Suppressor macrophage (primary cell): ENCODE measurements at regions not wholly inside any gene's neighbourhood (a gene's known extent, or its start where the extent isn't known, plus 50 kb on each side); places are given as distances from the start of the nearest gene placed in this dataset.

Experiments
- DNase-seq, 4 experiments: peaks; one replicate each; pipeline ENCODE4 v3.0.0-alpha.2; 2020 to 2022

DNA sequence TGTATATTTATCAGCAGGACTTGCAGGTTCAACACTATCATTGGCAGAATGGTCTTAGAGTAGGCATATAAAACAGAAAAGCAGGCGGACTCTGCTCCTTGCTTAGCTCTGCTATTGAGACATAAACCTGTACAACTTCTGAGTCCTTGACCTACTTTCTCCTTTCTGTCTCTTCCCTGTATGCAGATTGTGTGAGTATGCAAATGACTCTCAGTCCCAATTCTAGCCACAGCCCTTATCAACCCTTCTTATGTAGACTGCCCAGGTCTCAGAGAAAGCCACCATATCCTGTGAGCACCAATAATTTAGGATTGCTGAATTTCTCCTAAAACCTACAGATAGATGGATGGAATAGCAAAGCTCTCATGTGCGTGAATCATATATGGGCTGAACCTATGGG lies 367.6 kb upstream of the DDI1 start:
- no peak for DNase-seq

DNA sequence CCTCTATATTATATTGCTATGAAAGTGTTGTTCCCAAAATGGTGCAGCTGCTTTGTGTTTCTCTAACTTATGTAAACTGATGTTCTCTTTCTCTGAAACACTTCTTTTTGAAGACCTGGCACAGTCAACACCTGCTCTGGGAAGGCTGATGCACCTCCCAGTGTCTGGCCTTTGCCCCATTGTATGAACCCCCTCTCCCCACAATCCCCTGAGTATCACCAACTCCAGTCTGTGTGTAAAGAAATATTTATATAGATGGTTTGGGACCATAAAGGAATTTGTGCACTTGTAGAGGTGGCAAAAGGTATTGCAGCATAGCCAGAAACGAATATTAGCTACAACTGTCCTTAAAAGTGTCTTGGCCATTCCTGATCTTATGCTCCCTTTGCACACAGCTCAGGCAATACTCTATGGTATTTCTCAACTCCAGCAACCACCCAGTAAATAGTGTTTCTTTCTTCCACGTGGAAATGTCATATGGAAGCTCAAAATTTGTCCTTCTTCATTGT lies 365.2 kb upstream of the DDI1 start:
- DNase-seq: no peak

DNA sequence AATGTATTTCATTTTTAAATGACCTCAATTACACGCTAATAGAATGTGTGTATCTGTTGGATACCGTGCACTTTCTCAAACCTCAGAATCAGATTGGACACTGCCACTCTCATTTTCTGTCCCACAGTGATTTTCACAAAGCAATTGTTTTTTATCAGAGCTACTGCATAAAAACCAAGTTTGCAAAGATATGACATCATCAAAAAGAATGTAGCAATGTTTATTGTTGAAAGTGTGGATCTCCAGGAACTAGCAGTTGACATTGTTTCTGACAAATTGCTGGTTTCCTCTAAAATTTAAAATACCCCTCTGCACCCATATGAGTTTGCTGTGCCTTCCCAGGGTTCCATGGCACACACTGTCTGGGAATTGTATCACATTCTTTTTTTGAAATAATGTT lies 362.7 kb upstream of the DDI1 start:
- no peak for DNase-seq

DNA sequence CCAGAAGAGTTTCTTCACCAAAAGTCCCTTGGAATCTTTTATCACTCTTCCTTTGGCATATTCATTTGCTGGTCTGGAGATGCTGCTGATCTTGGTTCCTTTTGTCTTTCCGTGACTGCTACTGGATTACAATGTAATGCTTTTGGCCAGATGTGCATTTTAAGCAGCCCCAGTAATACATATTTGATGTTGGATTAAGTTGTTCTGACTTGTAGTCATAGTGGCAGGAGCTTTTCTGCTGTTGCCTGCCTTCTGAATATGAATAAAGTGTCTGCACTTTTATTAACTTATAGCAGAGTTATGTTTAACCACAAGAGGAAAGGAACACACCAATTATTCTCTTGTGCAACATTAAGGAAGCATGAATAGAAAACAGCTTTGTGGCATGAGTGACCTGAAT lies 360.0 kb upstream of the DDI1 start:
- DNase-seq: no peak

DNA sequence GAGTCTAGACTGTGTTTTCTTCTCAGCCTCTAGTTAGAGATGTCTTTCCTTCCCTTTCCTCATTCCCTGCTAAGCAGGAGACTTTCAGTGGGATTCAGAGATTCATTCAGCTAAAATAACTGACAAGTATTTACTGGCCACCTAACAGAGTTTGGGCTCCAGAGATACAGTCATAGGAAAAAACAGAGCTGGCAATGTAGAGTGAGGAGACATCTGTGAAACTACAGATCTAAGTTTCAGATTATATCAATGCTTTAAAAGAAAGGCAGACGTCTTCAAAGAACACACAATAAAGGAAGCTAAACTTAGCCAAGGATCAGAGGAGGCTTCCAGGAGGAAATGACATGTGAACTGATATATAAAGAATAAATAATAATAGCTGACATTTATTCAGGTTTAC lies 355.6 kb upstream of the DDI1 start:
- no peak for DNase-seq

DNA sequence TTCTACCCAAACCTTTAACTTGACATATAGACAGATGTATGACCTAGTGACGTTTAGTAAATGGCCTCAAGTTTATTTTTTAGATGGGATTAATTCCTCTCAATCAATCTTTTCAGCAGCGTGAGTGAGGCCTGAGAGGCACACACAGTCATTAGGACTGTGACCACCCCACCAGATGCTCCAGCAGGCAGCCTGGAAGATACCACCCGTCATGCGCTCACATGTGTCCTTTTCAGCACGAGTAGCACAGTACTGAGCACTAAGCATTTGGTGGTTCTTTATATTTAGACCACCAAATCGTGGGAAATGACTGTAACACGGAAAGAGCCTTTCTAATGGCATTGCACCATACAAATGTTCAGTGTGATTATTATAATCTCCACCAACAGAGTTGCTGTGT lies 354.6 kb upstream of the DDI1 start:
- no peak for DNase-seq

DNA sequence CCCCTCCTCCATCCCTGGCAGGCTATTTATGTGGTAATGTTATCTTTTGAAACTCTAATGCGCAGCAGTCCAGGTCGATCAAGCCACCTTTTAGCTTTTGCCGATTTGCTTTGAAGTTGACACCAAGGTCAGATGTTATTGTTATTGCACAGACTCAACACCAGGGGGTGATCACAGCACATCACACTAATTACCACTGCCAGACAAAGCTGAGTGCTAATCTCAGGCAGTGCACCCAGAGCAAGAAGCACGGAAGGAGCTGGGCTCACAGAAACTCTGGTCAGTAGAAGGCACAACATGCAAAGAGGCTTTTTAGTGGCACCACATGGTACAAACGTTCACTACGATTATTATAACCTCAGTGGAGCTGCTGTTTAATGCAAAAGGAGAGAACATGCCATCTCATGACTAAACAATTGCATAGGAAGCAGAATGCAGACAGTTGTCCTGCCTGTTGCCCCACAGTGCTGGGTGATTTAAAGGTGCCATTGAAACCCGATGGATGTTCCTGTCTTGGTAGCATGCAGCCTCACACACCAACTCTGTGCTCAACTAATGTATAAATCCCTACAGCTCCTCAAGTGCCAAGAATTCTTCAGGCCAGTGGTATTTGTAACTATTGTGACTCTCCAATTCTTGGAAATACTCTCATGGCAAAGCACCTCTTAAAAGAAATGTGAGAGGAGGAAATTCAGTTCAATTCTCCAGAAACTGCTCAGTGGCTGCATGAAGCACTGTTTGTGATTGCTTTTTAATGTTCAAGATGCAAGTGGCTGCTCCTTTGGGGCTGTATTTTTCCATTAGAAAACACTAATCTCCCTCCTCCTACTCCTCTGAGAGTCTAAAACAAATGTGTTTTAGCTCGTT lies 353.9 kb upstream of the DDI1 start:
- DNase-seq: peak; percentile 51 to 69 (median 61)

DNA sequence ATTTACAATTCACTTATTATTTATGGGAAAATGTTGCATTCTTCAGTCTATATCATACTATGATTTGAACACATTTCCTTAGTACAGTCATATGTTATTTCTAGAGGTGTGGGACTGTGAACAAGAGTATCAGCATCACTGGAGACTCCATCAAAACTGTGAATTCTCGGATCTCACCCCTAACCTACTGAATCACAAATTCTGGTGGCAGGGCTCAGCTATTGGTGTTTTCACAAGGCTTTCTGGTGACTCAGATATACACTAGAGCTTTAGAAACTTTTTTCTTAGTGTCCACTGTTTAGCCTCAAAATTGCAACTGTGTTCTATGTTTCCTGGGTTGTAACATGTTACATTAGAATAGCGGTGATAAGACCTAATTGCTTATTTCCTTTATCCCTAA lies 352.9 kb upstream of the DDI1 start:
- DNase-seq: no peak

DNA sequence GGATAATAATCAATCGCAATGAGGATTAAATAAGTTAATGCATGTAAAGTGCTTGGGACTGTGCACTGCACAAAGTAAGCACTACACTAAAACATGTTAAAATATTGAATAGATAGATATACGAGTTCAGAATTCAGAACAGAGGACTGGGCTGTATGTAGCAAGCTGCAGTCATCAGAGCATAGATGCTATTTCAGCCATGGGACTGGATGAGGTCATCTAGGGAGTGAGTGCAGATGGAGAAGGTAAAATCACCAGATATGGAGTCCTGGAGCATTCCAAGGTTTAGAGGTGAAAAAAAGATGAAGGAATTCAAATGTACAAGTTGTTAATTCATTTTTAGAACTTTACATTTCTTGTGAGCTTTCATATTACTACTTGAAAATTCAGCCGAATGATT lies 347.5 kb upstream of the DDI1 start:
- DNase-seq: no peak

DNA sequence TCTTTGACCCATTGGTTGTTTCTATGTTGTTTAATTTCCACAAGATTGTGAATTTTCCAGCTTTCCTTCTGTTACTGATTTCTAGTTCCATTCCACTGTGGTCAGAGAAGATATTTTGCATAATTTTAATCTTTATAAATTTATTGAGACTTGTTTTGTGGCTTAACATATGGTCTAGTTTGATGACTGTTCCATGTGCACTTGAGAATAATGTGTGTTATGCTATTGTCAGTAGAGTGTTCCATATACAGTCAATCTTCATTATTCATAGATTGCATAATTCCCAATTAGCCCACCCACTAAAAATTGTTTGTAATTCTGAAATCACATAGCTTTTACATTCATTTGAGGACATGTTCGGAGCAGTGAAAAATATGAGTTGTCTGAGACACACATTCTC lies 346.1 kb upstream of the DDI1 start:
- DNase-seq: no peak

DNA sequence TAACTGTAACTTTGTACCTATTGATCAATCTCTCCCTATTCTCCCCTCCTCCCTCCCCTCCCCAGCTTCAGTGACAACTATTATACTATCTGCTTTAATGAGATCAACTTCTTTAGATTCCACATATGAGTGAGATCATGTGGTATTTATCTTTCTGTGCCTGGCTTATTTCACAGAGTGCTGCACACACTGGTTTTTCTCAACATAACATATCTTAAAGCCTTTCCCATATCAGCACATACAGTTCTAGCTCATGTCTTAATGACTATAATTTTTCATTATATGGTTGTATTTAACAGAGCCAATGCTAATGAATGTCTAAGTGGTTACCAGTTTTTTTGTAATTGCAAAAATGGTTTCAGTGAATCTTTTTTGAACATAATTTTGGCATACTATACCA lies 340.3 kb upstream of the DDI1 start:
- DNase-seq: no peak

DNA sequence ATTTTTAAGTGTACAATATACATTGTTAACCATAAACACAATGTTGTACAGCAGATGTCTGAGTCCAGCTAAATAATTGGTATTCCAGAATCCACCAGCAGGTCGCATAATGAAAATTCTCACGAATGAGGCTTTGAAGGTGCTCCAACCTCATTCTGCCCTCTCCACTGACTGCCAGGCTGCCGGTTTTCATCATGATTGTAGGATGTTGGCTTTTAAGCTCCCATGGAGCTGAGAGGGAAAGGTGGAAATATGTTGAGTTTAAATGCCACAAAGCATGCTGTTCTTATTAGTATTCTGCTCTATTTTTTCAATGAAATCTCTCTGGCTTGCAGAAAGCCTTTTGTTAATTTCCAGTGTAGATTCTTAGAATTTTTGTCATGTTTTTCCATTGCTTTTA lies 337.2 kb upstream of the DDI1 start:
- DNase-seq: no peak

DNA sequence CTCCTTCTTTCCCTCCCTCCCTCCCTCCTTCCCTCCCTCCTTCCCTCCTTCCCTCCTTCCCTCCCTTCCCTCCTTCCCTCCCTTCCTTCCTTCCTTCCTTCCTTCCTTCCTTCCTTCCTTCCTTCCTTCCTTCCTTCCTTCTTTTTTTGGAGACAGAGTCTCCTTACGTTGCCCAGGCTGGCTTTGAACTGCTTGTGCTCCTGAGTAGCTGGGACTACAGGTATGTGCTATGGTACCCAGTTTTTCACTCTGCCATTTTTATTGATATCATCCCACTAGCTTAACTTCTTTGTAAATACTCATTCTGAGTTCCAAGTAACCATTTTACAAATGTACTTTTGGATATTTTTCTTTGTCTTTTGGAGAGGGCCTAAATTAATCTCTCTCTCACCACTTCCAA lies 336.8 kb upstream of the DDI1 start:
- DNase-seq: no peak

DNA sequence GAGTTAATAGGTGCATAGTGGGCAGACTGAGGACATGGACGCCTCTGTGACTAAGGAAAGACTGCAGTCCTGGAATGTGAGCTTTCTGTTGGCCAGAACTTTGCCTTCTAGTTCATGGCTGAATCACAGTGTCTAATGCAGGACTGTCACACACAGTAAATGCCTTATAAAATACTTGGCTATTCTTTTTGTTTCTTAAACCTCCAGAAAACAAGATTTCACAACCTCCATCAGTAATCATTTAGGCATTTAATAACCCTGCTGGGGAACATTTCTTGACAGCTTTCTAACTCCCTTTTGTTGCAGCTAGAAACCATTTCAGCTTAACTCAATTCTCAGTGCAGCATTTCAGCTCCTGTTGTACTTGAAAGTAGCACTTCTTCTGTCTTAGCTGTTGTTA lies 335.8 kb upstream of the DDI1 start:
- DNase-seq: no peak

DNA sequence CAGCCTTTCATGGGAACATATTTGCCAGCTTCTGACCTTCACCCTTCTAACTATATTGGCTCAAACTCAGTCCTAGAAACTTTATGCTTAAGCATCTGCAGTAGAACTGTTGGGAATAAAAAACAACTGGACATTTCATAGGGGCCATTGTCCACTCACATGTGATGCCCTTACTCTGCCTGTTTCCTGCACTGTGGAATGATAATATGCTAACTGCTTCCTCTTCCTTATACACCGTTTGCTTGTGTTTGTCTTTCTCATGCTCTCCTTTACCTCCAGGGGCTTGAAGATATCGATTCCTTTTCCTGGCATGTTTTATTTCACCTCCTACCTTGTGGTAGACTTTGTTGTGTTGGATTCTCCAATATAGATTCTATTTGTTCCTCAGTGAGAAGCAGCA lies 333.0 kb upstream of the DDI1 start:
- no peak for DNase-seq

DNA sequence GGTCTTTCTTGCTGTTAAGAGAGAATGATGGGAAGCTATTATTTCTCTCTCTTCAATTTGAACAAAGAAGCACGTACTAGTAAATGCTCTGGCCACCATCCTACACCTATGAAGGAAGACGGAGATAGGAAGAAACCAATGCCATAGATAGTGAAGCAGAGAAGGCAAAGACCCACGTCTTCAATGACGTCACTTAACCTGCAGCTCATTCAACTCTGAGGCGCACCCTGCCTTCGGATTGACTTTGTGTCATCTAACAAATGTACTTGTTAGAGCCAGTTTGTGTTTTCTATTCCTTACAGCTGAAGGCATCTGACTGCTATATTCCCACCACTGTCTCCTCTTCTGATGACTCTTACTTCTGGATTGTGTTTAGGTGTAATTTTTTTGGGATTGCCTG lies 332.5 kb upstream of the DDI1 start:
- no peak for DNase-seq

DNA sequence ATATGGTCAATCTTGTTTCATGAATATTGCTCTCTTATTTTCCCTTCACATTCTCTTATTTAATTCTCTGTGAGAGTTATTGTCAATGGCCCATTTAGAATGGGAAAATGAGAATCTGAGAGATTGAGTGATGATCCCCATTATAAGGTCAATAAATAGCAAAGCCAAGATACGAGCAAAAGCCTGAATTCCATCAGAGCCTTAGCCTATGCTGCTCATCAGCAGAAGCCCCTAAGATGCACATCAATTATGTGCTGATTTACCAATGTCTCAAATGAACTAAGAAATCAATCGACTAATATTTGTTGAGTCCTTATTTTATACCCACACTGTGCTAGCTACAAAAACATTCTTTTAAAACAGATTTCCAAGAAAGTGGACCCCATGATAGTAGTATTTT lies 330.8 kb upstream of the DDI1 start:
- DNase-seq: no peak

DNA sequence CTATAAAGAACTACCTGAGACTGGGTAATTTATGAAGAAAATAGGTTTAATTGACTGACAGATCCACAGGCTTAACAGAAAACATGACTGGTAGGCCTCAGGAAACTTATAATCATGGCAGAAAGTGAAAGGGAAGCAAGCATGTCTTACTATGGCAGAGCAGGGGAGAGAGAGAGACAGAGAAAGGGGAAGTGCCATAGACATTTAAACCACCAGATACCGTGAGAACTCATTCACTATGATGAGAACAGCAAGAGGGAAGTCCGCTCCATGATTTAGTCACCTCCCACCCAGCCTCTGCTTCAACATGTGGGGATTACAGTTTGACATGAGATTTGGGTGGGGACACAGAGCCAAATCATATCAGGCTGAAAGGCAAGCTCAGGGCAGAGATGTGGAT lies 327.1 kb upstream of the DDI1 start:
- peak in 2 of 4 experiments; percentile 1 to 9 for DNase-seq

DNA sequence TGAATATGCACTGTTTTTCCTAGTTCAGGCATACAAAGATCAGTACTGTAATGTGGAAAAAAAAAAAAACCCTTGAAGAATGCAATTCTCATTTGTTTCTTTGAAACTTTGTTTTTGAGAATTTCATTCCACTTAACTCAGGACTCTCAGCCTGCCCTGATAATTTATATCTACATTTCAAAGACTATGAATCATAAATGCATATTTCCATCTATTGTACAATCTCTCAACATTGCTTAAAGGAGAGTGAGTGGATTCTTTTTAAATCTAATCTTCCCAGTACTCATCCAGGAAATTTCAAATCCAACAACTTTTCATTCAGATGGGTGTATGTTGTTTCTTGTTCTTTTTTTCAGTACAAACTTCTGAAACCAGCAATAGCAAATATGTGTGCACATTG lies 322.2 kb upstream of the DDI1 start:
- DNase-seq: no peak

DNA sequence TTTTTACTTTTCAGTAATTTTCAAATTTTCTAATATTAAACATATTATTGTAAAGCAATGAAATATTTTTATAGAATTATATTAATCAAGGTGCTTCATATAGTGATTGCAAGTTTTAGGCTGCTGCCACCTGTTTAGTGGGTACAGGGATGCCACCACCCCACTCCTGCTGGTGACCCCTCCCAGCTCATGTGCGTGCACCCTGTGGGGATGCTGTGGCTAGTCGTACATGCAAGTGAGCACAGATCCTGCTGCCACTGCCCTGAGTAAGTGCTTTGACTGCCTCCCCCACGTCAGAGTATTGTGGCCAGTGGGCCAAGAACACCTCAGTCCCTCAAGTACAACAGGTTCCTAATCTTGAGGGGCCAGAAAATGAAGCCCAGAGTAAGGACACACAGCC lies 320.1 kb upstream of the DDI1 start:
- no peak for DNase-seq

DNA sequence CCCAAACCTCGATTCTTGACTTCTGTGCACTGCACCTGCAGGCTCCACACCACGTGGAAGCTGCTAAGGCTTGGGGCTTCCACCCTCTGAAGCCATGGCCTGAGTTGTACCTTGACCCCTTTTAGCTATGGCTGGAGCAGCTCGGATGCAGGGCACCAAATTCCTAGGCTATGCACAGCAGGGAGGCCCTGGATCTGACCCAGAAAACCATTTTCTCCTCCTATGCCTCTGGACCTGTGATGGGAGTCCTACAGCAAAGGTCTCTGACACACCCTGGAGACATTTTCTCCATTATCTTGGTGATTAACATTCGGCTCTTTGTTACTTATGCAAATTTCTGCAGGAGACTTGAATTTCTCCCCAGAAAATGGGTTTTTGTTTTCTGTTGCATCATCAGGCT lies 309.2 kb upstream of the DDI1 start:
- no peak for DNase-seq

DNA sequence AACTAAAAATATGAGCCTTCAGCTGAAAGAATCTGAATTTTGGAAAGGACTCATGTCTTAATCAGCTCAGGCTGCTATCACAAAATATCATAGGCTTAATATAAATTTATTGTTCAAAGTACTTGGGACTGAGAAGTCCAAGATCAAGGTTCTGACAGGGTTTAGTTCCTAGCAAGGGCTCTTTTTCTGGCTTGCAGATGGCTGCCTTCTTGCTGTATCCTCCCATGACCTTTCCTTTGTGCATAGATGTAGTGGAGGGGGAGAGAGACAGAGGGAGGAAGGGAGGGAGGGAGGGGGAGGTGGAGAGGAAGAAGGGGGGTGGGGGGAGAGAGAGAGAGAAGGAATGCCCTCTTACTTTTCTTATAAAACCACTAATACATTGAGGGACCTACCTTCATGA lies 306.8 kb upstream of the DDI1 start:
- no peak for DNase-seq

DNA sequence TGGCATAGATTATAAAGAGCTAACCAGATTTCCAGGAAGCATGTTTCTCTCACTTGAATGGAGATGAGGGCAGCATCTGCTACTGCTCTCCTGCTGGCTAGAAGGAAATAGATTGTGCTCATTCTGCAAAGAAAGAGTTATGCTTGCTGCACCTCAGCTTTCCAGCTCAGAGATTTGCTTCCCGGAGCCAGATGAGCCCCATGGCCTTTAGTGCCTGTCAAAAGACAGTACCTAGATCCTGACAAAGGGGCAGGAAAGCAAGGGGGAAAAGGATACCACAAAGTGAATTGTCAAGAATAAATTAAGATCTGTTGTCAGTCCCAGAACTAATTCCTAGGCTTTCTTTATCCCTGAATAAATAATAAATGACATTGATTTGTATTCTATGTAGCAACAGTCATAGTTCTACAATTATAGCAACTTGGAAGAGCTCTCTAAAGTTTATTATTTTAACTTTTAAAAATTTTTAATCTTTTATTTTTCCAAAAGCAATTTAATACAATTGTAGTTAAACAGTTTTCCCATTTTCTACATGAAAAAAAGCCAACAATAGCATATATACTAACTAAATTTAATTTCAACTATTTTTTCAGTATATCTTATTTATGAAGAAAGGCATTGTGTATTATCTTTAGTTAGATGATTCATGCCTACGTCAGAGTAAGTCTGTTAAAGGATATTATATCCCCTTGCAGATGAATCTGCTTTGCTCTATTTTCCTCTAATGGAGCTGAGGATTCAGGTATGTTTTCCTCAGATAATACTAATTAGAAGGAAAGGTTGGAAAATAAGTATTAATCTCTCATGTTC lies 306.1 kb upstream of the DDI1 start:
- DNase-seq: no peak

DNA sequence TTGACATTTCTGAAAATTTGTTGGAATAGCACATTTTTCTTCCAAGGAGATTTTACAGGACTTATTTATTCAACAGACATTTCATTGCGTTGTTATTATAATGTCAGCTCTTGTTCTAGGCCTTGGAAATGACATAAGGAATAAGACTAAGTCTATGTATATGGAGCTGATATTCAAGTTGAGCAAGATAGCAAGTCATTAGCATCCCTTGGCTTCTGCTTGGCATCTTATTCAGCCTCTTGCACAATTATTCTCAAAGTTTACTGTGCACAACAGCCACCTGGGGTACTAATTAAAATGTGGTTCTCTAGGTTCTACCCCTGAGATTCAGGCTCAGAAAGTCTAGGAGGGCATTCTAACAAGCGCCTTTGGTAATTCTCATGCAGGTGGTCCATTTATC lies 304.8 kb upstream of the DDI1 start:
- no peak for DNase-seq
